ENCODE measurements at regions not wholly inside any gene's neighbourhood (a gene's known extent, or its start where the extent isn't known, plus 50 kb on each side); places are given as distances from the start of the nearest gene placed in this dataset.

DNA sequence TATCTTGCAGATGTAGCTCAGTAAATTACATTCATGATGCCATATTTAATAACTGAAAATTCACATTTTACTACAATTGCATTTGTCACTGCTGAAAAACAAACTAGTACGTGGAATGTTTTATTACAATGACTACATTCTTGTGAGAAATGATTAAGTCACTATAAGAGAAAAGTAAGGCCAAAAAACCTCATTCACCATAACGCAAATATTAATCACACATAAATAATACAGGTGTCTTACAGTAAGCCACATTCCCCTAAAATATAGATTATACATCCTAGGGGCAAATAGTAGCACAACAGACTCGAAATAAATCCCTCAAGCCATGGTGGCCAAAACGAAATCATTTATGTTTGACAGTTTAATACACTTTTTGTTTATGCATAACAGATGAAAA lies 460.6 kb downstream of the NR4A2 start:
- H3K27ac Mint-ChIP-seq, result no peak overlapping the region
- H4K20me1 ChIP-seq (ENCODE audit: control insufficient read depth, insufficient read depth, low read length, poor library complexity, severe bottlenecking), result no peaks in the 10 kb centered on the region
- WGBS (ENCODE audit: insufficient coverage), result no CpG with 5 or more reads among the region's 4 CpGs

GRCh38 chr2:155867564-155867963 lies 465.0 kb downstream of the NR4A2 start:
- intact Hi-C loops (cut with micrococcal nuclease), result no loop called here
- Histone ChIP-seq H3K36me3 (replicated peaks in 1 of 2; ENCODE audit: control extremely low read depth in 1 of 2, control insufficient read depth in 1 of 2, extremely low read depth in 1 of 2, insufficient read depth in 2 of 2, low read length in 1 of 2) (no peaks in the 10 kb centered on the region), H3K79me2 (ENCODE audit: control insufficient read depth, insufficient read depth, low read length) (no peaks in the 10 kb centered on the region), H2AFZ (ENCODE audit: insufficient read depth, low read depth, low read length, poor library complexity, severe bottlenecking) (no peak overlapping the region), H3K4me2 (replicated peaks; ENCODE audit: low read depth, low read length, poor library complexity, severe bottlenecking) (no peak overlapping the region), H3K9me3 (ENCODE audit: control extremely low read depth in 1 of 3, control insufficient read depth in 2 of 3, insufficient read depth in 1 of 3, low read length in 2 of 3) (no peaks in the 10 kb centered on the region), H3K4me1 (ENCODE audit: control insufficient read depth in 2 of 2, insufficient read depth in 2 of 2, low read length in 2 of 2) (no peaks in the 10 kb centered on the region), H3K4me3 (ENCODE audit: control extremely low read depth in 1 of 5, extremely low read depth in 1 of 5, insufficient read depth in 1 of 5, low read depth in 2 of 5, low read length in 4 of 5) (no peak overlapping the region), H3K9ac (ENCODE audit: low read length) (no peak overlapping the region), H4K20me1 (ENCODE audit: control insufficient read depth, insufficient read depth, low read length, poor library complexity, severe bottlenecking) (no peaks in the 10 kb centered on the region), H3K27ac (ENCODE audit: low read length in 2 of 2) (no peak overlapping the region), H3K27me3 (replicated peaks in 1 of 4; ENCODE audit: control extremely low read depth in 1 of 4, control insufficient read depth in 3 of 4, insufficient read depth in 4 of 4, low read length in 3 of 4) (no peaks in the 10 kb centered on the region)
- TF ChIP-seq EZH2 (IDR thresholded peaks at IDR 0.05; ENCODE audit: borderline replicate concordance, insufficient read depth, low read depth, low read length, poor library complexity, severe bottlenecking) (no peak), CTCF (IDR thresholded peaks at IDR 0.05) (no peak)
- no CpG with 5 or more reads among the region's 3 CpGs for WGBS (ENCODE audit: insufficient coverage)
- POLR2A ChIA-PET, result no interaction called here
- CTCF ChIA-PET, result no interaction called here
- ATAC-seq (ENCODE audit: low read depth) (no peak), DNase-seq (no peak)
- Mint-ChIP-seq H3K4me3 (no peak overlapping the region), H3K4me1 (no peaks in the 10 kb centered on the region), H3K27ac (no peak overlapping the region), H3K27me3 (no peaks in the 10 kb centered on the region), H3K9me3 (ENCODE audit: insufficient read depth) (no peaks in the 10 kb centered on the region)

More for the DNA sequence above, 460.6 kb downstream of the NR4A2 start:
- Histone ChIP-seq H3K4me2 (replicated peaks; ENCODE audit: low read depth, low read length, poor library complexity, severe bottlenecking) (no peak overlapping the region), H3K27me3 (replicated peaks in 1 of 4; ENCODE audit: control extremely low read depth in 1 of 4, control insufficient read depth in 3 of 4, insufficient read depth in 4 of 4, low read length in 3 of 4) (no peaks in the 10 kb centered on the region), H3K4me3 (ENCODE audit: control extremely low read depth in 1 of 5, extremely low read depth in 1 of 5, insufficient read depth in 1 of 5, low read depth in 2 of 5, low read length in 4 of 5) (no peak overlapping the region), H3K4me1 (ENCODE audit: control insufficient read depth in 2 of 2, insufficient read depth in 2 of 2, low read length in 2 of 2) (no peaks in the 10 kb centered on the region), H3K27ac (ENCODE audit: low read length in 2 of 2) (no peak overlapping the region), H3K9me3 (ENCODE audit: control extremely low read depth in 1 of 3, control insufficient read depth in 2 of 3, insufficient read depth in 1 of 3, low read length in 2 of 3) (peaks cover 0 to 14% (median 0%) of the 10 kb centered on the region in 3 donors), H3K9ac (ENCODE audit: low read length) (no peak overlapping the region), H3K79me2 (ENCODE audit: control insufficient read depth, insufficient read depth, low read length) (no peaks in the 10 kb centered on the region), H2AFZ (ENCODE audit: insufficient read depth, low read depth, low read length, poor library complexity, severe bottlenecking) (no peak overlapping the region), H3K36me3 (replicated peaks in 1 of 2; ENCODE audit: control extremely low read depth in 1 of 2, control insufficient read depth in 1 of 2, extremely low read depth in 1 of 2, insufficient read depth in 2 of 2, low read length in 1 of 2) (no peaks in the 10 kb centered on the region)
- ChIA-PET POLR2A (no interaction called here), CTCF (no interaction called here)
- DNase-seq (no peak), ATAC-seq (ENCODE audit: low read depth) (no peak)
- intact Hi-C loops (cut with micrococcal nuclease), result no loop called here
- Mint-ChIP-seq H3K9me3 (ENCODE audit: insufficient read depth) (peaks cover 4% of the 10 kb centered on the region), H3K4me3 (no peak overlapping the region), H3K27me3 (no peaks in the 10 kb centered on the region), H3K4me1 (no peaks in the 10 kb centered on the region)
- no peak for TF ChIP-seq CTCF (IDR thresholded peaks at IDR 0.05)
- no peak for TF ChIP-seq EZH2 (IDR thresholded peaks at IDR 0.05; ENCODE audit: borderline replicate concordance, insufficient read depth, low read depth, low read length, poor library complexity, severe bottlenecking)

All from B cell (primary cell).